Heart left ventricle (tissue), 16 donors: ENCODE measurements at regions not wholly inside any gene's neighbourhood (a gene's known extent, or its start where the extent isn't known, plus 50 kb on each side); places are given as distances from the start of the nearest gene placed in this dataset.
"Not testable (repeated sequence)": the region's sequence is repeated elsewhere in the genome, so short reads cannot be mapped to it uniquely, and the experiment has no call there.

ENCODE experiments used
- ATAC-seq, 4 donors: fragments of 200-7000 bp; cut with Tn5 transposase; one replicate each; pipeline ENCODE4 v1.9.1; 2020 to 2022; ENCODE audit warnings: moderate library complexity in 4 of 4, mild to moderate bottlenecking in 3 of 4, moderate number of reproducible peaks in 1 of 4
- DNase-seq, 5 donors: peaks; one replicate each; pipeline ENCODE4 v3.0.0-alpha.2; 2020
- H3K27ac ChIP-seq, 12 donors: fragments of 200-600 bp; sonication (generic) in 4 of 12; one replicate each; pipeline versions ENCODE4 v1.5.0 to v1.8.0; 2016 to 2022; ENCODE audit warnings: mild to moderate bottlenecking in 2 of 12
- H3K27me3 ChIP-seq, 9 donors: fragments of 200-600 bp; sonication (generic) in 2 of 9; one replicate each; pipeline versions ENCODE4 v1.5.1 to v1.8.0; 2016 to 2022; ENCODE audit warnings: mild to moderate bottlenecking in 3 of 9
- H3K36me3 ChIP-seq, 9 donors: fragments of 200-600 bp; sonication (generic) in 2 of 9; one replicate each; pipeline versions ENCODE4 v1.5.0 to v1.8.0; 2018 to 2022; ENCODE audit warnings: mild to moderate bottlenecking in 2 of 9
- H3K4me1 ChIP-seq, 12 donors: fragments of 200-600 bp; sonication (generic) in 4 of 12; one replicate each; pipeline versions ENCODE4 v1.5.0 to v1.8.0; 2016 to 2022; ENCODE audit warnings: mild to moderate bottlenecking in 3 of 12
- H3K4me3 ChIP-seq, 12 donors: fragments of 200-600 bp; sonication (generic) in 4 of 12; one replicate each; pipeline versions ENCODE4 v1.5.0 to v1.8.0; 2017 to 2022; ENCODE audit warnings: mild to moderate bottlenecking in 9 of 12, moderate library complexity in 4 of 12
- H3K9me3 ChIP-seq, 12 donors: fragments of 200-600 bp; sonication (generic) in 4 of 12; one replicate each; pipeline versions ENCODE4 v1.5.0 to v1.8.0; 2016 to 2022; ENCODE audit warnings: mild to moderate bottlenecking in 1 of 12
- POLR2A ChIP-seq, 2 donors: fragments of 450-650 bp; IDR thresholded peaks; one replicate each; pipeline ENCODE4 v1.6.1; 2017; ENCODE audit warnings: antibody characterized with exemption in 2 of 2, mild to moderate bottlenecking in 2 of 2, moderate library complexity in 2 of 2
- WGBS, 4 donors: extraction: QIAGEN DNeasy Blood & Tissue Kit in 2 of 4; methylation state at CpG; one replicate each; pipeline versions ENCODE4 v1.1.5 to v1.1.7; 2013 to 2018; 5-methylcytosine and 5-hydroxymethylcytosine counted together
- intact Hi-C, 10 donors: fragments of 100-400 bp; cut with DNase I; formaldehyde crosslinking; loops; one replicate each; pipeline versions ENCODE4 v1.11.1 to v1.14.2; 2022
- TF ChIP-seq, protein P1 (sequence below), 12 donors: fragments of 200-600 bp; sonication (generic) in 4 of 12; IDR thresholded peaks; one replicate each; pipeline versions ENCODE4 v1.5.0 to v1.8.0; 2018 to 2022; ENCODE audit warnings: antibody characterized with exemption in 12 of 12, mild to moderate bottlenecking in 5 of 12
- donor health status: ischemic (EF 13 %, LVEDD 7.1; RV severe dilation, severe dysfunction).
- donor health status: healthy with polysubstance abuse.
- donor health status: DM: no; HTN: yes; CAD: no.
- donor health status: DM: no; HTN: no; CAD: no.
- donor health status: ischemic (EF 25% LVEDD 6.9; RV normal size, moderate dysfunction).
- donor health status: ischemic (EF 25% LVEDD 5.7; RV mildly dilated, moderate dysfunction).
- donor health status: healthy.
- donor health status: DM: yes; HTN: yes; CAD: no.
- donor health status: ischemic (EF 35%, LVEDD 5.7; RV mildly dilated, moderate dysfunction).
- donor health status: nonischemic (EF 11% LVEDD 7.7; RV severe dilation, severe dysfunction).
- donor health status: DM: yes; HTN: yes; CAD: no.
- donor health status: PGD.
- donor health status: ischemic (EF 29% LVEDD 5.4; RV normal size, mild dysfunction).
- donor health status: nonischemic (EF 23%, LVEDD 6.1; RV moderate dilation, normal function).

DNA sequence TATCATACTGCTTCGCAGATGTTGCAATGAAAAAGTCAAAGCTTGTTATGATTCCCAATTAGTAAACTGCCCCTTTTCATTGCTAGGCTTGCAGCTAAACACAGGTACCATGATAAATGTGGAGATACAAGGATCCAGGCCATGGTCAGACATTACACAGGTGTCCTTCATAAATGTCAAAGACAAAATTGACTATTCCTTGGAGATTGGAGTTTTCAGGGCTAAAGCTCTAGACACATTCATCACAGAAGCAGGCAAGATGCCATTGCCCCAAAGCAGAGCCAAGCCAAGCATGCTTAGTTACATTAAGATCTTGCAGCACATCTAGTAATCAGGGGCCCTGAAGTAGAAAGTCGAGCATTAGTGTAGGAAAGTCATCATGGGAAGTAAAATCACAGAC lies 111.3 kb upstream of the INTU start:
- no peaks in the 10 kb centered on the region for H3K9me3 ChIP-seq
- ATAC-seq (no peak), DNase-seq (no peak)
- TF ChIP-seq POLR2A (IDR thresholded peaks at IDR 0.05): no peak
- TF ChIP-seq, protein P1, sequence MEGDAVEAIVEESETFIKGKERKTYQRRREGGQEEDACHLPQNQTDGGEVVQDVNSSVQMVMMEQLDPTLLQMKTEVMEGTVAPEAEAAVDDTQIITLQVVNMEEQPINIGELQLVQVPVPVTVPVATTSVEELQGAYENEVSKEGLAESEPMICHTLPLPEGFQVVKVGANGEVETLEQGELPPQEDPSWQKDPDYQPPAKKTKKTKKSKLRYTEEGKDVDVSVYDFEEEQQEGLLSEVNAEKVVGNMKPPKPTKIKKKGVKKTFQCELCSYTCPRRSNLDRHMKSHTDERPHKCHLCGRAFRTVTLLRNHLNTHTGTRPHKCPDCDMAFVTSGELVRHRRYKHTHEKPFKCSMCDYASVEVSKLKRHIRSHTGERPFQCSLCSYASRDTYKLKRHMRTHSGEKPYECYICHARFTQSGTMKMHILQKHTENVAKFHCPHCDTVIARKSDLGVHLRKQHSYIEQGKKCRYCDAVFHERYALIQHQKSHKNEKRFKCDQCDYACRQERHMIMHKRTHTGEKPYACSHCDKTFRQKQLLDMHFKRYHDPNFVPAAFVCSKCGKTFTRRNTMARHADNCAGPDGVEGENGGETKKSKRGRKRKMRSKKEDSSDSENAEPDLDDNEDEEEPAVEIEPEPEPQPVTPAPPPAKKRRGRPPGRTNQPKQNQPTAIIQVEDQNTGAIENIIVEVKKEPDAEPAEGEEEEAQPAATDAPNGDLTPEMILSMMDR (IDR thresholded peaks at IDR 0.05): no peak
- H3K27ac ChIP-seq: no peak overlapping the region
- no peak overlapping the region for H3K4me3 ChIP-seq
- no peaks in the 10 kb centered on the region for H3K36me3 ChIP-seq
- WGBS, 4 donors: 65 to 84% (median 74%) methylated on average over 2 of the region's 2 CpGs
- H3K27me3 ChIP-seq: no peaks in the 10 kb centered on the region
- intact Hi-C loops: no loop called here
- no peaks in the 10 kb centered on the region for H3K4me1 ChIP-seq

DNA sequence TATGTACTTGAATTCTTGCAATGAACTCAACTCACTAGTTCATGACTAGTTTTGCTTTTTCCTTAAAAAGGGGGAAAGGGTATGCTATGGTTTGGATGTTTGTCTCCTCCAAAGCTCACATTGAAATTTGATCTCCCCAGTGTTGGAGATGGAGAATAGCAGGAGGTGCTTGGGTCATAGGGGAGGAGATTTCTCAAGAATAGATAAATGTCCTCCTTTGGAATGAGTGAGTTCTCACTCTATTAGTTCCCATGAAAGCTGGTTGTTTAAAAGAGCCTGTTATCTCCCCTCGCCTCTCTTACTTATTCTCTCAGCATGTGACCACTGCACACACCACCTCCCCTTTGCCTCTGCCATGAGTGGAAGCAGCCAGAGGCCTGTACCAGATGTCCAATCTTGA lies 109.4 kb upstream of the INTU start:
- Histone ChIP-seq H3K4me3 (no peak overlapping the region), H3K27me3 (no peaks in the 10 kb centered on the region), H3K36me3 (no peaks in the 10 kb centered on the region), H3K27ac (no peak overlapping the region), H3K4me1 (peaks cover 0 to 5% (median 0%) of the 10 kb centered on the region in 12 donors), H3K9me3 (no peaks in the 10 kb centered on the region)
- intact Hi-C loops: no loop called here
- 90 to 100% (median 96%) methylated on average over 1 of the region's 1 CpG for WGBS, 4 donors
- no peak for ATAC-seq
- no peak for DNase-seq
- TF ChIP-seq, protein P1 (IDR thresholded peaks at IDR 0.05): no peak
- no peak for TF ChIP-seq POLR2A (IDR thresholded peaks at IDR 0.05)

DNA sequence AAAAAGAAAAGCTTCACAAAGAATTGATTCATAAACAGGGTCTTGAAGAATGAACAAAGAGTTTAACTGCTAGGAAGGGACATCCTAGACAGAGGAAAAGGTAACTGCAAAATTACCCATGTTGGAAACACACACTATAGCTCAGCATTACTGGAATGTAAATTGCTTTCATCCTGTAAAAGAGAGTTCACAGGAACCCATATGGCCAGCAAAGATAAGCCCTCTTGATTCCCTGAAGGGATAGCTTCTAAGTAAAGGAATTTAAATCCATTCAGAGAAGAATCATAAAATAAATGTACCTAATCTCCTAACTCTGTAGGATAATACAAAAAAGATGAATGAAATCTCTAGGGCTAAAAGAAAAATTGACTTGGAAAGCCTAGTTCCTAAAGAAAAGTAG lies 107.1 kb upstream of the INTU start:
- peaks cover 0 to 7% (median 1%) of the 10 kb centered on the region in 12 donors for H3K9me3 ChIP-seq
- no peaks in the 10 kb centered on the region for H3K27me3 ChIP-seq
- H3K27ac ChIP-seq: no peak overlapping the region
- TF ChIP-seq, protein P1 (IDR thresholded peaks at IDR 0.05): no peak
- no peak for TF ChIP-seq POLR2A (IDR thresholded peaks at IDR 0.05)
- no peak for ATAC-seq
- intact Hi-C loops: no loop called here
- H3K4me1 ChIP-seq: peaks cover 0 to 8% (median 0%) of the 10 kb centered on the region in 12 donors
- H3K4me3 ChIP-seq: no peak overlapping the region
- H3K36me3 ChIP-seq: no peaks in the 10 kb centered on the region
- DNase-seq: no peak

DNA sequence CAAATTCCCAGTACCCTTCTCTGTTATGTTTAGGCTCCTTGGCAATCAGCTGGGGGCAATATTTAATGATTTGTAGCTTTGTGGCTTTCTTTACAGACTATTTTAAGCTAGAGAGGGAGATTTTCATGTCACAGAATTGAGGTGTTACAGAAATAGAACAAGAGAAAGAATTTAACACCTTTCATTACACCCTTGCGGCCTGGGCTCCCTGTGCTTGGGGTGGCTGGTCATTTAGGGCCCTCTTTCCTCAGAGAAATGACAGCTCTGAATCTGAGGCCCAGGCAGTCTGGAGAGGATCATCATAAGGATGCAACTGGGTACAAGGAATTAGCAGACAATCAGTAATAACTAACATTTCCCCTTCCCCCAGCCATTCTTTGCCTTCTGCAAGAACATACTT lies 104.5 kb upstream of the INTU start:
- no peak overlapping the region for H3K4me3 ChIP-seq
- H3K27ac ChIP-seq: no peak overlapping the region
- WGBS, 4 donors: 22 to 67% (median 56%) methylated on average over 1 of the region's 1 CpG
- H3K36me3 ChIP-seq: no peaks in the 10 kb centered on the region
- H3K4me1 ChIP-seq: peaks cover 0 to 16% (median 5%) of the 10 kb centered on the region in 12 donors
- ATAC-seq (no peak), DNase-seq (no peak)
- H3K27me3 ChIP-seq: no peaks in the 10 kb centered on the region
- TF ChIP-seq, protein P1 (IDR thresholded peaks at IDR 0.05): no peak
- no peak for TF ChIP-seq POLR2A (IDR thresholded peaks at IDR 0.05)
- H3K9me3 ChIP-seq: peaks cover 0 to 7% (median 1%) of the 10 kb centered on the region in 12 donors
- intact Hi-C loops: no loop called here

DNA sequence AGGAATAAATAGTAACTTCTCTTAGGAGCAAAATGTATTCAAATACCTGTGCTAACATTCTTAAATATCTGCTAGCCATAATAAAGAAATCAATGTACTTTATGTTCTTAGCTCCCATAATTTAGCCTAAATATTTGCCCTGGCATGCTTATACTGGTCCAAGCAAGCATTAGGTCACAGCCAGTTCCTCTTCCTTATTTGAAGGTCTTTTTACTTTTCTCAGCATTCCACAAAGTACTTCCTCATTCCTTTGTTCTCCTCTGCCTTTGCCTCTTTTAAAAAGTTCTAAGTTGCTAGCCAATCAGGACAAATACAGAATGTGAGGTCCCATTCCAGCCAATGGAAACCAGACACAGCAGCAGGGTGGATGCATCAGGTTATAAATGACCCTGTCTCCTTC lies 102.9 kb upstream of the INTU start:
- H3K27me3 ChIP-seq, ATAC-seq, H3K27ac ChIP-seq, DNase-seq, intact Hi-C loops, H3K9me3 ChIP-seq, H3K36me3 ChIP-seq, H3K4me3 ChIP-seq: not testable (repeated sequence)
- peaks cover 0 to 21% (median 8%) of the 10 kb centered on the region in 12 donors for H3K4me1 ChIP-seq
